ENCODE measurements at regions not wholly inside any gene's neighbourhood (a gene's known extent, or its start where the extent isn't known, plus 50 kb on each side); places are given as distances from the start of the nearest gene placed in this dataset.
"Not testable (repeated sequence)": the region's sequence is repeated elsewhere in the genome, so short reads cannot be mapped to it uniquely, and the experiment has no call there.

DNA sequence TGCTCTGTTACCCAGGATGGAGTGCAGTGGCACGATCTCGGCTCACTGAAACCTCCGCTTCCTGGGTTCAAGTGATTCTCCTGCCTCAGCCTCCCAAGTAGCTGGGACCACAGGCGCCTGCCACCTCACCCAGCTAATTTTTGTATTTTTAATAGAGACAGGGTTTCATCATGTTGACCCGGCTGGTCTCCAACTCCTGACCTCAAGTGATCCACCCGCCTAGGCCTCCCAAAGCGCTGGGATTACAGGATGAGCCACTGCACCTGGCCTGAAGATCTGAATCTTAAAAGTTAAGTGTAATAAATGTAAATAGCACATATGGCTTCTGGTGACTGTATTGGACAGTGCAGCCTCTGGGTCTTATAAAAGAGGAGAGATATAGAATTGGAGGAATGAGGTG is 74.2 kb upstream of the NOX3 start:
- H3K79me1 ChIP-seq (ENCODE audit: low read depth in 1 of 2, low read length in 2 of 2); POLR2A ChIA-PET (ENCODE audit: unreplicated experiment); H3K4me3 ChIP-seq (ENCODE audit: insufficient read depth, low read depth, low read length); H3K4me2 ChIP-seq (ENCODE audit: low read depth, low read length); H3K23ac ChIP-seq (ENCODE audit: low read depth, low read length); H3K27me3 ChIP-seq (ENCODE audit: control insufficient read depth, insufficient read depth, low read length); BruUV-seq (replicated peaks); H3K9ac ChIP-seq (ENCODE audit: low read depth, low read length); H2BK15ac ChIP-seq (ENCODE audit: low read depth, low read length); CTCF ChIA-PET; H2AK9ac ChIP-seq (replicated peaks; ENCODE audit: low read depth, low read length, poor library complexity); H3K9me3 ChIP-seq (ENCODE audit: control insufficient read depth, insufficient read depth, low read length); dilution Hi-C loops (cut with HindIII; ENCODE audit: low sequenced_read_pairs, unreplicated experiment); H3K56ac ChIP-seq (ENCODE audit: extremely low read depth, insufficient read depth, low read length); H3K36me3 ChIP-seq (ENCODE audit: control insufficient read depth, insufficient read depth, low read length); ATAC-seq (ENCODE audit: low read depth); DNase-seq; H3K9me1 ChIP-seq (ENCODE audit: insufficient read depth, low read length); H3K4me1 ChIP-seq (ENCODE audit: control insufficient read depth, insufficient read depth, low read length); H4K20me1 ChIP-seq (ENCODE audit: insufficient read depth, low read length); H3K14ac ChIP-seq (replicated peaks; ENCODE audit: low read depth, low read length); H2AFZ ChIP-seq (replicated peaks; ENCODE audit: low read length, poor library complexity): not testable (repeated sequence)
- in situ Hi-C loops (cut with MboI; ENCODE audit: low sequenced_read_pairs), result loop anchor here (10.0 kb wide), 1 partner anchor 205 kb away; no protein-coding TSS in a partner anchor
- peak overlapping the region; percentile 71; the same call in 1 of the 2 replicates for H3K18ac ChIP-seq (ENCODE audit: low read depth, low read length)
- peak overlapping the region; percentile 68; the same call in 1 of the 2 replicates for H4K91ac ChIP-seq (ENCODE audit: insufficient read depth, low read depth, low read length)
- H2BK120ac ChIP-seq (ENCODE audit: low read depth, low read length), result peak overlapping the region; percentile 70; the same call in 1 of the 2 replicates
- H3K27ac ChIP-seq (ENCODE audit: insufficient read depth, low read length), result peak overlapping the region; percentile 50; the same call in 1 of the 2 replicates
- H2BK20ac ChIP-seq (ENCODE audit: low read depth, low read length), result peak overlapping the region; percentile 82; the same call in 1 of the 2 replicates
- intact Hi-C loops (cut with micrococcal nuclease), result loop anchor here (1.0 kb wide), 3 partner anchors 35 to 252 kb away; no protein-coding TSS in a partner anchor
- WGBS, 2 experiments (ENCODE audit: extremely low coverage in 2 of 2, insufficient read length in 1 of 2), result 100% methylated on average over 3 of the region's 7 CpGs; no CpG with 5 or more reads in 1 of the 2 experiments
- peak overlapping the region; percentile 67; the same call in 1 of the 2 replicates for H3K4ac ChIP-seq (ENCODE audit: low read depth, low read length)
- peak overlapping the region; percentile 61; the same call in 1 of the 2 replicates for H4K5ac ChIP-seq (ENCODE audit: low read depth, low read length)
- H2AK5ac ChIP-seq (ENCODE audit: low read depth, low read length), result peak overlapping the region; percentile 75
- peak overlapping the region; percentile 77 for H2BK5ac ChIP-seq (ENCODE audit: low read depth, low read length, poor library complexity, severe bottlenecking)
- H4K8ac ChIP-seq (ENCODE audit: low read depth in 2 of 2, low read length in 2 of 2), result peak overlapping the region; percentile 39 to 58; a peak in 3 of 4 replicates
